Sigmoid colon (tissue), 4 donors: ENCODE measurements at regions not wholly inside any gene's neighbourhood (a gene's known extent, or its start where the extent isn't known, plus 50 kb on each side); places are given as distances from the start of the nearest gene placed in this dataset.

ENCODE experiments used
- CTCF ChIP-seq, 4 experiments: fragments of 450-650 bp in 3 of 4; fragments of 200-600 bp in 1 of 4; IDR thresholded peaks; one replicate each; pipeline ENCODE4 v1.5.1; 2016 to 2019; ENCODE audit warnings: antibody characterized with exemption in 4 of 4, mild to moderate bottlenecking in 3 of 4, moderate library complexity in 2 of 4
- POLR2AphosphoS5 ChIP-seq, 4 donors: sonication (generic); formaldehyde crosslinking; IDR thresholded peaks; one replicate each; pipeline ENCODE4 v1.6.1; 2017; ENCODE audit warnings: antibody characterized with exemption in 4 of 4

GRCh38 chr4:142927721-142928120, 81.6 kb upstream of the INPP4B start:
- TF ChIP-seq CTCF (IDR thresholded peaks at IDR 0.05) (no peak), POLR2AphosphoS5 (IDR thresholded peaks at IDR 0.05) (peak in 2 of 4 donors; percentile 10 to 39)
